OCI-LY1 (cell line): ENCODE measurements at regions not wholly inside any gene's neighbourhood (a gene's known extent, or its start where the extent isn't known, plus 50 kb on each side); places are given as distances from the start of the nearest gene placed in this dataset.

ENCODE experiments used
- CTCF ChIP-seq: fragments of 200-600 bp; sonication (generic), shearing (Covaris generic); IDR thresholded peaks from 2 replicates; pipeline ENCODE4 v1.5.1; 2017; ENCODE audit warnings: mild to moderate bottlenecking, antibody characterized with exemption, low read length, moderate library complexity, mixed read lengths
- EZH2 ChIP-seq: fragments of 200-600 bp; sonication (generic), shearing (Covaris generic); IDR thresholded peaks from 2 replicates; pipeline ENCODE4 v1.8.0; 2017; ENCODE audit warnings: borderline replicate concordance, mixed run types, mild to moderate bottlenecking, antibody characterized with exemption, low read length, moderate library complexity, mixed read lengths

DNA sequence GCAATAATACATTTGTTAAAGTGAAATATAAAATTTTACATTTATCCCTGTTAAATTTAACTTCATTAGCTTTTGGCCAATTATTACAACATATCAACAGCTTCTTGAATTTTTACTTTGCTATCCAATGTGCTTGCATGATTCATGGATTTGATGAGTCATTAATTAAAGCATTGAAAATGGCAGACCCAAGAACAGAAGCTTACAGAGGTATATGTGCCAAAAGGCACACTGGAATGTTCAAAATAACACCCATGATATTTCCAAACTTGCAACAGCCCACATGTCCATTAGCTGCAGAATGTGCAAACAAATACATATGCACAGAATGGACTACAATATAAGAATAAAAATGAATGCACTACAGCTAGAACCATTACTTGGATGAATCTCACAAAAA is 76.4 kb upstream of the MAN1A2 start:
- no peak for TF ChIP-seq CTCF
- TF ChIP-seq EZH2: no peak
